BE2C (cell line): ENCODE measurements at regions not wholly inside any gene's neighbourhood (a gene's known extent, or its start where the extent isn't known, plus 50 kb on each side); places are given as distances from the start of the nearest gene placed in this dataset.

Experiments
- DNase-seq: peaks from one replicate; pipeline ENCODE4 v3.0.0-alpha.2; 2020
- H3K27me3 ChIP-seq: fragments of 250-450 bp; sonication (Bioruptor Pico); 2 replicates; pipeline ENCODE4 v1.5.1; 2020; ENCODE audit warnings: mild to moderate bottlenecking
- H3K36me3 ChIP-seq: fragments of 250-450 bp; sonication (Bioruptor Pico); 2 replicates; pipeline ENCODE4 v1.5.1; 2020; ENCODE audit warnings: mild to moderate bottlenecking
- H3K4me1 ChIP-seq: fragments of 250-450 bp; sonication (Bioruptor Pico); 2 replicates; pipeline ENCODE4 v1.5.1; 2020
- H3K4me3 ChIP-seq: 2 replicates; pipeline ENCODE4 v1.5.1; 2011; ENCODE audit warnings: low read depth, low read length
- H3K9me3 ChIP-seq: fragments of 250-450 bp; sonication (Bioruptor Pico); 2 replicates; pipeline ENCODE4 v1.5.1; 2020
- CTCF ChIP-seq: IDR thresholded peaks from 2 replicates; pipeline ENCODE4 v1.5.1; 2012; ENCODE audit warnings: mild to moderate bottlenecking, low read depth, low read length

GRCh38 chr3:167892205-167892604 lies 156.7 kb downstream of the SERPINI1 start:
- Histone ChIP-seq H3K36me3 (no peaks in the 10 kb centered on the region), H3K4me3 (no peak overlapping the region), H3K4me1 (no peaks in the 10 kb centered on the region), H3K27me3 (no peaks in the 10 kb centered on the region), H3K9me3 (no peaks in the 10 kb centered on the region)
- TF ChIP-seq CTCF = no peak
- DNase-seq = no peak

DNA sequence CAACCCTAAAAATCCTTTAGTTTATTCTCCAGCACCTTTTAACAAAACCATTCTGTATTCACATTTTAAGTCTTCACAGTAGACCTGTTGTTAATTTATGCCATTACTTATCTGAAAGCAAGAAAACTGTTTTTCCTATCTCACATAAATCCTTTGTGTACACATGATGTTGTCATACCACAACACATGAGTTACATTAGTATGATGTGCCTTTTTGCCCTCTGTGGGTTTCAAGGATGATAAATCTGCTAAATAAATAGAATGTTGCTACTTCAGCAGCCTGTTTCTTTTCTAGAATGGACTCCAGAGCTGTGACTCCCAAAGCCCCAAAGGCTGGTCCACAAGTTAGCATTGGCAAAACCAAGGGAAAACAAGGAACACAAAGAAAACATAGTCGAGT lies 151.6 kb downstream of the SERPINI1 start:
- Histone ChIP-seq H3K9me3 (no peaks in the 10 kb centered on the region), H3K27me3 (peaks cover 6% of the 10 kb centered on the region), H3K4me3 (no peak overlapping the region), H3K36me3 (no peaks in the 10 kb centered on the region), H3K4me1 (no peaks in the 10 kb centered on the region)
- no peak for TF ChIP-seq CTCF
- DNase-seq = no peak

DNA sequence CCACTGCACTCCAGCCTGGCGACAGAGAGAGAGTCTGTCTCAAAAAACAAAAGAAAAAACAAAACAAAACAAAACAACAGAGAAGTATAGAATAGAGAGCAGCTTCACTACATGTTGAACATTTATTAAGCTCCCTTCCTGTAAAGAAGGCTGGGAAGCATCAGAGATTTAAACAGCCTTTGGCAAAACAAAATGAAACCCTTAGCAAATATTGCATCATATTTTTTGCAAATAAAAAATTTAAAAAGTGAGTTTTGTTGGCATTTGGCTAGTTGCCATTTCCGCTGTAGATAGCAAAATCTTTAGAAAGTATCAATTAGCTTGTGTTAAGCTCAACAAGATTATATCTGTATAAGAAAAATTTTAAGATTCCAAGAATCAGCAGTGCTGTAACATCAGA lies 151.2 kb downstream of the SERPINI1 start:
- H3K4me3 ChIP-seq = no peak overlapping the region
- no peaks in the 10 kb centered on the region for H3K4me1 ChIP-seq
- no peaks in the 10 kb centered on the region for H3K36me3 ChIP-seq
- no peak for DNase-seq
- peaks cover 6% of the 10 kb centered on the region for H3K27me3 ChIP-seq
- no peak for TF ChIP-seq CTCF
- H3K9me3 ChIP-seq = no peaks in the 10 kb centered on the region

GRCh38 chr3:167885277-167885676 lies 149.8 kb downstream of the SERPINI1 start:
- Histone ChIP-seq H3K36me3 (no peaks in the 10 kb centered on the region), H3K4me3 (no peak overlapping the region), H3K4me1 (no peaks in the 10 kb centered on the region), H3K9me3 (no peaks in the 10 kb centered on the region), H3K27me3 (peaks cover 6% of the 10 kb centered on the region)
- DNase-seq = no peak
- TF ChIP-seq CTCF = no peak

DNA sequence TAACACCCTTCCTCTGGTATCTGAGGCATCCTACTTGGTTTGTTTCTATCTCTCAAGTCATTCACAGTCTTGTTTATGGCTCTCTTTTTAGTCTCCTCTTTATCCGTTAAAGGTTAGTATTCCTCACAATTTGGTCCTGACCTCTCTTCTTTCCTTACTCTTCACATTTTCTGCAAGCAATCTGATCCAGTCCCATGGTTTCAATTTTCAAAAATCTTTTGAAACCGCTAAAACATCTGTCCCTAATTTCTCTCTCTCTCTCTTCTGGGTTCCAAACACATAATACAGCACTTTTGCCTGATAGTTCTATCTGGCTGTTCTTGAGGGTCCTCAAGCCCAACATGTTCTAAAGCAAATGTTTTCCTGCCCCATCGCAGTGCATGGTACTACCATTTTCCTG lies 149.0 kb downstream of the SERPINI1 start:
- H3K36me3 ChIP-seq = no peaks in the 10 kb centered on the region
- DNase-seq = no peak
- H3K4me3 ChIP-seq = no peak overlapping the region
- peaks cover 6% of the 10 kb centered on the region for H3K27me3 ChIP-seq
- no peak for TF ChIP-seq CTCF
- H3K4me1 ChIP-seq = no peaks in the 10 kb centered on the region
- no peaks in the 10 kb centered on the region for H3K9me3 ChIP-seq

GRCh38 chr3:167883452-167883851 lies 147.9 kb downstream of the SERPINI1 start:
- DNase-seq = no peak
- H3K4me1 ChIP-seq = no peaks in the 10 kb centered on the region
- H3K4me3 ChIP-seq = no peak overlapping the region
- no peak for TF ChIP-seq CTCF
- no peaks in the 10 kb centered on the region for H3K9me3 ChIP-seq
- H3K36me3 ChIP-seq = no peaks in the 10 kb centered on the region
- peaks cover 6% of the 10 kb centered on the region for H3K27me3 ChIP-seq
